ENCODE measurements at regions not wholly inside any gene's neighbourhood (a gene's known extent, or its start where the extent isn't known, plus 50 kb on each side); places are given as distances from the start of the nearest gene placed in this dataset.

DNA sequence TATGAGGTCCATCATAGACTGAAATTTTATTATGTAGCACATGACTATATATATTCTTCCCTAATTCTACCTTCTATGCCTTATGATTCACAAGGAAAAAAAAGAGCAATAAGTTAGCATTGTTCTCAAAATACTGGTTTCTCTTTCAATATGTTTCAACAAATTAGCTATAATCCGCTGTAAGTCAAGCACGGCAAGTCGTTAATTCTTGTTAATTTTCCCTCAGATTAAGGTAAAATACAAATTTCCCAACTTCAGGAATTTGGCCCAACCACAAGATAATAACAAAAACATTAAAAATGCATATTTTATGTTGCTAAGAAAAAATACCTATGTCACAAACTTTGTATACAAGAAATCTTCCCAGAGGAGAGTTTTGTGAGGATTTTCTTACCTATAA lies 296.5 kb upstream of the GALNTL6 start (continued):
- TF ChIP-seq ZNF462 (CRISPR knock-in tag; IDR thresholded peaks at IDR 0.05) (no peak), EZH2phosphoT487 (IDR thresholded peaks at IDR 0.05; ENCODE audit: unreplicated experiment) (no peak), ZNF114 (CRISPR knock-in tag; IDR thresholded peaks at IDR 0.05) (no peak), JUNB (IDR thresholded peaks at IDR 0.05; ENCODE audit: unreplicated experiment) (no peak)

DNA sequence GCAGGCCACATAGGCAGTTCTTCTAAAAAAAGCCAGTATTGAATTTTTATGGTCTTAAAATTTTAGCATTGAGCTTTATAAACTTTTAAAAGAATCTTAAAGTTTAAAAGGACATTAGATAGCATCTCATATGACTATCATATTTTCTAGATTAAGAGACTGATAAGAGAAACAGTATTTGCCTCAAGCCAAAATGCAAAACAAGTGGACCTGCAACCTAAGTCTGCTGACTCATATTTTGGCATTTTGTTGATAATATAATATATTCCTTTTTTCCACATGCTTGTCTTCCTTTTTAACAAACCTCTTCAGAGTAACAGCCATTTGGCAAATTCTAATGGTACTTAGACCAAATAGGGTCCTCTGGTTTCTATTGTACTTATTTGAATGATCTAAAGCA lies 328.5 kb upstream of the GALNTL6 start:
- TF ChIP-seq POLR2AphosphoS5 (IDR thresholded peaks at IDR 0.05; ENCODE audit: low read depth) (no peak), ZNF114 (CRISPR knock-in tag; IDR thresholded peaks at IDR 0.05) (no peak), JUNB (IDR thresholded peaks at IDR 0.05; ENCODE audit: unreplicated experiment) (no peak), ZNF331 (CRISPR knock-in tag; IDR thresholded peaks at IDR 0.05; ENCODE audit: low read depth) (no peak)
- no peaks in the 10 kb centered on the region for H3K27me3 ChIP-seq (ENCODE audit: insufficient read depth)
- Mint-ChIP-seq H3K4me1 (peaks cover 2% of the 10 kb centered on the region; the same call in 2 of the 3 replicates), H3K4me3 (no peak overlapping the region), H3K9me3 (peaks cover 11% of the 10 kb centered on the region), H3K36me3 (ENCODE audit: low read depth) (peaks cover 3% of the 10 kb centered on the region; the same call in 1 of the 3 replicates), H3K27me3 (ENCODE audit: insufficient read depth, low read depth, poor library complexity) (no peaks in the 10 kb centered on the region), H3K27ac (no peak overlapping the region)
- no peaks in the 10 kb centered on the region for H3K36me3 ChIP-seq (ENCODE audit: insufficient read depth)
- H3K4me3 ChIP-seq, result no peak overlapping the region
- H3K9me2 ChIP-seq (ENCODE audit: insufficient read depth), result no peaks in the 10 kb centered on the region
- no peaks in the 10 kb centered on the region for H3K79me2 ChIP-seq (replicated peaks; ENCODE audit: insufficient read depth)
- no peak overlapping the region for H2AFZ ChIP-seq
- H3F3A ChIP-seq (replicated peaks; ENCODE audit: low read depth), result no peaks in the 10 kb centered on the region
- no peak overlapping the region for H3K4me2 ChIP-seq
- H3K27ac ChIP-seq (ENCODE audit: low read depth), result no peak overlapping the region
- no peak for DNase-seq (ENCODE audit: low spot score)
- no peaks in the 10 kb centered on the region for H3K4me1 ChIP-seq (ENCODE audit: insufficient read depth)
- no peak for ATAC-seq
- H4K20me1 ChIP-seq (replicated peaks; ENCODE audit: insufficient read depth), result no peaks in the 10 kb centered on the region

Measured in GM23338 (cell line).